GM23338 (cell line): ENCODE measurements at regions not wholly inside any gene's neighbourhood (a gene's known extent, or its start where the extent isn't known, plus 50 kb on each side); places are given as distances from the start of the nearest gene placed in this dataset.

Experiments used
- ATAC-seq: fragments of 200-7000 bp; cut with Tn5 transposase; 3 replicates; pipeline ENCODE4 v1.9.1; 2020
- DNase-seq: peaks from one replicate; pipeline ENCODE4 v3.0.0-alpha.2; 2015; ENCODE audit warnings: low spot score
- H2AFZ ChIP-seq: fragments of 200-600 bp; sonication (generic); 2 replicates; pipeline ENCODE4 v1.8.0; 2016; ENCODE audit warnings: antibody characterized with exemption, mild to moderate bottlenecking, moderate library complexity
- H3F3A ChIP-seq: fragments of 200-600 bp; sonication (generic); replicated peaks from 2 replicates; pipeline ENCODE4 v1.8.0; 2017; ENCODE audit warnings: antibody characterized with exemption, mixed run types, low read depth
- H3K27ac ChIP-seq: fragments of 200-600 bp; sonication (generic); 2 replicates; pipeline ENCODE4 v1.6.1; 2016; ENCODE audit warnings: low read depth
- H3K27me3 ChIP-seq: fragments of 200-600 bp; sonication (generic); 2 replicates; pipeline ENCODE4 v1.8.0; 2016; ENCODE audit warnings: mild to moderate bottlenecking, mixed run types, moderate library complexity; ENCODE audit not compliant: insufficient read depth
- H3K36me3 ChIP-seq: fragments of 200-600 bp; sonication (generic); 2 replicates; pipeline ENCODE4 v1.8.0; 2016; ENCODE audit warnings: mild to moderate bottlenecking; ENCODE audit not compliant: insufficient read depth
- H3K4me1 ChIP-seq: fragments of 200-600 bp; sonication (generic); 2 replicates; pipeline ENCODE4 v1.8.0; 2016; ENCODE audit warnings: mild to moderate bottlenecking, moderate library complexity; ENCODE audit not compliant: insufficient read depth
- H3K4me2 ChIP-seq: fragments of 200-600 bp; sonication (generic); 2 replicates; pipeline ENCODE4 v1.7.1; 2017; ENCODE audit warnings: mixed run types
- H3K4me3 ChIP-seq: fragments of 200-600 bp; sonication (generic); 2 replicates; pipeline ENCODE4 v1.6.1; 2016; ENCODE audit warnings: mixed run types
- H3K79me2 ChIP-seq: fragments of 200-600 bp; sonication (generic); replicated peaks from 2 replicates; pipeline ENCODE4 v1.8.0; 2017; ENCODE audit warnings: mild to moderate bottlenecking; ENCODE audit not compliant: insufficient read depth
- H3K9me2 ChIP-seq: fragments of 200-600 bp; sonication (generic); 2 replicates; pipeline ENCODE4 v1.8.0; 2017; ENCODE audit not compliant: insufficient read depth
- H4K20me1 ChIP-seq: fragments of 200-600 bp; sonication (generic); replicated peaks from 2 replicates; pipeline ENCODE4 v1.8.0; 2017; ENCODE audit warnings: mild to moderate bottlenecking; ENCODE audit not compliant: insufficient read depth
- H3K27ac Mint-ChIP-seq: 2 replicates; pipeline ENCODE4 v1.8.0; 2020; ENCODE audit warnings: inconsistent platforms, mild to moderate bottlenecking, moderate library complexity, mixed read lengths
- H3K27me3 Mint-ChIP-seq: 3 replicates; pipeline ENCODE4 v1.8.0; 2022; ENCODE audit warnings: low read depth, mild to moderate bottlenecking, moderate library complexity, mixed read lengths, inconsistent platforms; ENCODE audit not compliant: insufficient read depth, poor library complexity
- H3K36me3 Mint-ChIP-seq: 3 replicates; pipeline ENCODE4 v1.8.0; 2021; ENCODE audit warnings: low read depth, mild to moderate bottlenecking, inconsistent platforms, moderate library complexity, mixed read lengths
- H3K4me1 Mint-ChIP-seq: 3 replicates; pipeline ENCODE4 v1.8.0; 2020; ENCODE audit warnings: mild to moderate bottlenecking, inconsistent platforms, mixed read lengths
- H3K4me3 Mint-ChIP-seq: 3 replicates; pipeline ENCODE4 v1.8.0; 2021; ENCODE audit warnings: moderate library complexity, mild to moderate bottlenecking, inconsistent platforms, mixed read lengths
- H3K9me3 Mint-ChIP-seq: 3 replicates; pipeline ENCODE4 v1.8.0; 2020; ENCODE audit warnings: moderate library complexity, mild to moderate bottlenecking, inconsistent platforms, mixed read lengths
- CREB1 ChIP-seq: fragments of 250-450 bp; sonication (Bioruptor Pico); IDR thresholded peaks from 2 replicates; pipeline ENCODE4 v1.5.0; 2020; ENCODE audit warnings: low read depth, mild to moderate bottlenecking, moderate library complexity
- CTCF ChIP-seq, 2 experiments: fragments of 200-600 bp in 1 of 2; sonication (generic) in 1 of 2; conservative IDR thresholded peaks; 2 replicates each; pipeline versions ENCODE4 v1.5.1 to v1.6.1; 2016 to 2017; ENCODE audit warnings: antibody characterized with exemption in 2 of 2, low read depth in 2 of 2, mild to moderate bottlenecking in 2 of 2, moderate library complexity in 1 of 2
- ETS1 ChIP-seq: IDR thresholded peaks from 2 replicates; pipeline ENCODE4 v1.6.1; 2016; ENCODE audit warnings: antibody characterized with exemption
- EZH2 ChIP-seq: fragments of 200-600 bp; sonication (generic); IDR thresholded peaks from one replicate; pipeline ENCODE4 v1.8.0; 2017; ENCODE audit warnings: antibody characterized with exemption, mild to moderate bottlenecking, low read depth; ENCODE audit not compliant: unreplicated experiment
- EZH2phosphoT487 ChIP-seq: fragments of 200-600 bp; sonication (generic); IDR thresholded peaks from one replicate; pipeline ENCODE4 v1.8.1; 2018; ENCODE audit warnings: antibody characterized with exemption; ENCODE audit not compliant: unreplicated experiment
- JUNB ChIP-seq: IDR thresholded peaks from one replicate; pipeline ENCODE4 v1.6.1; 2016; ENCODE audit warnings: antibody characterized with exemption; ENCODE audit not compliant: unreplicated experiment
- NANOG ChIP-seq: IDR thresholded peaks from 2 replicates; pipeline ENCODE4 v1.6.1; 2016; ENCODE audit warnings: antibody characterized with exemption, borderline replicate concordance
- POLR2AphosphoS5 ChIP-seq: IDR thresholded peaks from 2 replicates; pipeline ENCODE4 v1.6.1; 2016; ENCODE audit warnings: antibody characterized with exemption, low read depth
- REST ChIP-seq: IDR thresholded peaks from one replicate; pipeline ENCODE4 v1.6.1; 2018; ENCODE audit warnings: antibody characterized with exemption; ENCODE audit not compliant: unreplicated experiment
- STAT1 ChIP-seq: IDR thresholded peaks from one replicate; pipeline ENCODE4 v1.6.1; 2016; ENCODE audit warnings: antibody characterized with exemption; ENCODE audit not compliant: unreplicated experiment
- ZNF114 ChIP-seq: fragments of 250-450 bp; sonication (Bioruptor Pico); IDR thresholded peaks from 2 replicates; pipeline ENCODE4 v1.5.0; 2020; ENCODE audit warnings: mild to moderate bottlenecking, moderate library complexity
- ZNF331 ChIP-seq: fragments of 250-450 bp; sonication (Bioruptor Pico); IDR thresholded peaks from 2 replicates; pipeline ENCODE4 v1.5.0; 2020; ENCODE audit warnings: low read depth, mild to moderate bottlenecking, moderate library complexity
- TF ChIP-seq, protein P1 (sequence below): fragments of 250-450 bp; sonication (Bioruptor Pico); IDR thresholded peaks from 2 replicates; pipeline ENCODE4 v1.5.0; 2020; ENCODE audit warnings: mild to moderate bottlenecking, moderate library complexity

DNA sequence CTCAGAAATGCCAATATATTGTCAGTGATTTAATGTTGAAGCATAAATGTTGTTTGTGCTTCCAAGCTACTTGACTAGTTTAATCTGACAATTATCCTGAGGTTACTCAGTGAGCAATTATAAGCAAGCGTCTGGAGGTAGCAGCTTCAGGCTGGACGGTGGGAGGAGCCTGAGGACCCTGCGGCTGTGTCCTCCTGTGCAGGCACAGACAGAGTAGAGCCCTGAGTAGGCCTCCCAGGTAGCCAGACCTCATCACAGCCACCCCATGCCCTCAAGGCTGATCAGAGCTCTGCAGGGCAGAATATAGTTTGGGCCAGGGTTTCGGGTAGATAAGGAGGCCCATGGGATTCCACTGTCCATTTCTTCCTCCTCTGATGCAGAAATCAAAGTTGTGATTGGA is 153.6 kb downstream of the DRD1 start:
- Histone ChIP-seq H3K9me2 (peaks cover 5% of the 10 kb centered on the region; the same call in 1 of the 2 replicates), H4K20me1 (no peaks in the 10 kb centered on the region), H2AFZ (no peak overlapping the region), H3K4me1 (no peaks in the 10 kb centered on the region), H3K27ac (no peak overlapping the region), H3F3A (no peaks in the 10 kb centered on the region), H3K79me2 (no peaks in the 10 kb centered on the region), H3K36me3 (no peaks in the 10 kb centered on the region), H3K27me3 (no peaks in the 10 kb centered on the region), H3K4me2 (no peak overlapping the region), H3K4me3 (no peak overlapping the region)
- no peaks in the 10 kb centered on the region for H3K4me1 Mint-ChIP-seq
- H3K36me3 Mint-ChIP-seq, result no peaks in the 10 kb centered on the region
- no peak for DNase-seq
- H3K4me3 Mint-ChIP-seq, result no peak overlapping the region
- ATAC-seq, result no peak; the same call in 2 of the 3 replicates
- TF ChIP-seq JUNB (no peak), POLR2AphosphoS5 (no peak), EZH2phosphoT487 (no peak), REST (no peak), ETS1 (no peak), EZH2 (no peak), STAT1 (no peak), CTCF (conservative IDR thresholded peaks at IDR 0.05; ENCODE audit: low read depth in 2 of 2) (no peak), ZNF114 (CRISPR knock-in tag) (no peak), NANOG (no peak), ZNF331 (CRISPR knock-in tag) (no peak), CREB1 (CRISPR knock-in tag) (no peak)
- TF ChIP-seq, protein P1, sequence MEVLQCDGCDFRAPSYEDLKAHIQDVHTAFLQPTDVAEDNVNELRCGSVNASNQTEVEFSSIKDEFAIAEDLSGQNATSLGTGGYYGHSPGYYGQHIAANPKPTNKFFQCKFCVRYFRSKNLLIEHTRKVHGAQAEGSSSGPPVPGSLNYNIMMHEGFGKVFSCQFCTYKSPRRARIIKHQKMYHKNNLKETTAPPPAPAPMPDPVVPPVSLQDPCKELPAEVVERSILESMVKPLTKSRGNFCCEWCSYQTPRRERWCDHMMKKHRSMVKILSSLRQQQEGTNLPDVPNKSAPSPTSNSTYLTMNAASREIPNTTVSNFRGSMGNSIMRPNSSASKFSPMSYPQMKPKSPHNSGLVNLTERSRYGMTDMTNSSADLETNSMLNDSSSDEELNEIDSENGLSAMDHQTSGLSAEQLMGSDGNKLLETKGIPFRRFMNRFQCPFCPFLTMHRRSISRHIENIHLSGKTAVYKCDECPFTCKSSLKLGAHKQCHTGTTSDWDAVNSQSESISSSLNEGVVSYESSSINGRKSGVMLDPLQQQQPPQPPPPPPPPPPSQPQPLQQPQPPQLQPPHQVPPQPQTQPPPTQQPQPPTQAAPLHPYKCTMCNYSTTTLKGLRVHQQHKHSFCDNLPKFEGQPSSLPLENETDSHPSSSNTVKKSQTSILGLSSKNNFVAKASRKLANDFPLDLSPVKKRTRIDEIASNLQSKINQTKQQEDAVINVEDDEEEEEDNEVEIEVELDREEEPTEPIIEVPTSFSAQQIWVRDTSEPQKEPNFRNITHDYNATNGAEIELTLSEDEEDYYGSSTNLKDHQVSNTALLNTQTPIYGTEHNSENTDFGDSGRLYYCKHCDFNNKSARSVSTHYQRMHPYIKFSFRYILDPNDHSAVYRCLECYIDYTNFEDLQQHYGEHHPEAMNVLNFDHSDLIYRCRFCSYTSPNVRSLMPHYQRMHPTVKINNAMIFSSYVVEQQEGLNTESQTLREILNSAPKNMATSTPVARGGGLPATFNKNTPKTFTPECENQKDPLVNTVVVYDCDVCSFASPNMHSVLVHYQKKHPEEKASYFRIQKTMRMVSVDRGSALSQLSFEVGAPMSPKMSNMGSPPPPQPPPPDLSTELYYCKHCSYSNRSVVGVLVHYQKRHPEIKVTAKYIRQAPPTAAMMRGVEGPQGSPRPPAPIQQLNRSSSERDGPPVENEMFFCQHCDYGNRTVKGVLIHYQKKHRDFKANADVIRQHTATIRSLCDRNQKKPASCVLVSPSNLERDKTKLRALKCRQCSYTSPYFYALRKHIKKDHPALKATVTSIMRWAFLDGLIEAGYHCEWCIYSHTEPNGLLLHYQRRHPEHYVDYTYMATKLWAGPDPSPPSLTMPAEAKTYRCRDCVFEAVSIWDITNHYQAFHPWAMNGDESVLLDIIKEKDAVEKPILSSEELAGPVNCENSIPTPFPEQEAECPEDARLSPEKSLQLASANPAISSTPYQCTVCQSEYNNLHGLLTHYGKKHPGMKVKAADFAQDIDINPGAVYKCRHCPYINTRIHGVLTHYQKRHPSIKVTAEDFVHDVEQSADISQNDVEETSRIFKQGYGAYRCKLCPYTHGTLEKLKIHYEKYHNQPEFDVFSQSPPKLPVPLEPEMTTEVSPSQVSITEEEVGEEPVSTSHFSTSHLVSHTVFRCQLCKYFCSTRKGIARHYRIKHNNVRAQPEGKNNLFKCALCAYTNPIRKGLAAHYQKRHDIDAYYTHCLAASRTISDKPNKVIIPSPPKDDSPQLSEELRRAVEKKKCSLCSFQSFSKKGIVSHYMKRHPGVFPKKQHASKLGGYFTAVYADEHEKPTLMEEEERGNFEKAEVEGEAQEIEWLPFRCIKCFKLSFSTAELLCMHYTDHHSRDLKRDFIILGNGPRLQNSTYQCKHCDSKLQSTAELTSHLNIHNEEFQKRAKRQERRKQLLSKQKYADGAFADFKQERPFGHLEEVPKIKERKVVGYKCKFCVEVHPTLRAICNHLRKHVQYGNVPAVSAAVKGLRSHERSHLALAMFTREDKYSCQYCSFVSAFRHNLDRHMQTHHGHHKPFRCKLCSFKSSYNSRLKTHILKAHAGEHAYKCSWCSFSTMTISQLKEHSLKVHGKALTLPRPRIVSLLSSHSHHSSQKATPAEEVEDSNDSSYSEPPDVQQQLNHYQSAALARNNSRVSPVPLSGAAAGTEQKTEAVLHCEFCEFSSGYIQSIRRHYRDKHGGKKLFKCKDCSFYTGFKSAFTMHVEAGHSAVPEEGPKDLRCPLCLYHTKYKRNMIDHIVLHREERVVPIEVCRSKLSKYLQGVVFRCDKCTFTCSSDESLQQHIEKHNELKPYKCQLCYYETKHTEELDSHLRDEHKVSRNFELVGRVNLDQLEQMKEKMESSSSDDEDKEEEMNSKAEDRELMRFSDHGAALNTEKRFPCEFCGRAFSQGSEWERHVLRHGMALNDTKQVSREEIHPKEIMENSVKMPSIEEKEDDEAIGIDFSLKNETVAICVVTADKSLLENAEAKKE (CRISPR knock-in tag), result no peak
- no peaks in the 10 kb centered on the region; the same call in 2 of the 3 replicates for H3K9me3 Mint-ChIP-seq
- H3K27me3 Mint-ChIP-seq, result no peaks in the 10 kb centered on the region
- no peak overlapping the region for H3K27ac Mint-ChIP-seq
